ENCODE measurements at regions not wholly inside any gene's neighbourhood (a gene's known extent, or its start where the extent isn't known, plus 50 kb on each side); places are given as distances from the start of the nearest gene placed in this dataset.

GRCh38 chr13:73421310-73421912, 362.6 kb downstream of the KLF5 start:
- no peak for TF ChIP-seq CTCF (IDR thresholded peaks at IDR 0.05)
- peak; percentile 48 for DNase-seq
- Histone ChIP-seq H3K36me3 (no peaks in the 10 kb centered on the region), H3K9me3 (no peaks in the 10 kb centered on the region), H3K9ac (ENCODE audit: low read depth in 2 of 2, low read length in 2 of 2) (no peak overlapping the region), H3K27me3 (no peaks in the 10 kb centered on the region), H3K27ac (peak overlapping the region; percentile 5), H3K4me1 (no peaks in the 10 kb centered on the region), H3K4me3 (no peak overlapping the region)
- intact Hi-C loops (cut with DNase I): no loop called here

- H3K9me3 ChIP-seq: no peaks in the 10 kb centered on the region
- H3K9ac ChIP-seq (ENCODE audit: low read depth in 2 of 2, low read length in 2 of 2): no peak overlapping the region
- TF ChIP-seq CTCF (IDR thresholded peaks at IDR 0.05): no peak
- intact Hi-C loops (cut with DNase I): no loop called here
- DNase-seq: no peak
- H3K27ac ChIP-seq: no peak overlapping the region
- no peaks in the 10 kb centered on the region for H3K27me3 ChIP-seq
- no peak overlapping the region for H3K4me3 ChIP-seq
- H3K36me3 ChIP-seq: no peaks in the 10 kb centered on the region
- H3K4me1 ChIP-seq: no peaks in the 10 kb centered on the region
Measured at GRCh38 chr13:73419186-73419585, 360.4 kb downstream of the KLF5 start.

- no peak for DNase-seq
- Histone ChIP-seq H3K27ac (no peak overlapping the region), H3K4me3 (no peak overlapping the region), H3K9ac (ENCODE audit: low read depth in 2 of 2, low read length in 2 of 2) (no peak overlapping the region), H3K27me3 (no peaks in the 10 kb centered on the region), H3K36me3 (no peaks in the 10 kb centered on the region), H3K4me1 (no peaks in the 10 kb centered on the region), H3K9me3 (no peaks in the 10 kb centered on the region)
- no peak for TF ChIP-seq CTCF (IDR thresholded peaks at IDR 0.05)
- intact Hi-C loops (cut with DNase I): no loop called here
Measured at GRCh38 chr13:73417012-73417615, 358.3 kb downstream of the KLF5 start.

- intact Hi-C loops (cut with DNase I): no loop called here
- H3K27ac ChIP-seq: no peak overlapping the region
- no peaks in the 10 kb centered on the region for H3K36me3 ChIP-seq
- TF ChIP-seq CTCF (IDR thresholded peaks at IDR 0.05): no peak
- no peak for DNase-seq
- H3K27me3 ChIP-seq: no peaks in the 10 kb centered on the region
- no peaks in the 10 kb centered on the region for H3K9me3 ChIP-seq
- H3K9ac ChIP-seq (ENCODE audit: low read depth in 2 of 2, low read length in 2 of 2): no peak overlapping the region
- no peak overlapping the region for H3K4me3 ChIP-seq
- no peaks in the 10 kb centered on the region for H3K4me1 ChIP-seq
Measured at GRCh38 chr13:73416093-73416492, 357.3 kb downstream of the KLF5 start.

- no peak overlapping the region for H3K9ac ChIP-seq (ENCODE audit: low read depth in 2 of 2, low read length in 2 of 2)
- no peaks in the 10 kb centered on the region for H3K9me3 ChIP-seq
- no peak overlapping the region for H3K27ac ChIP-seq
- no peaks in the 10 kb centered on the region for H3K27me3 ChIP-seq
- TF ChIP-seq CTCF (IDR thresholded peaks at IDR 0.05): no peak
- H3K4me3 ChIP-seq: no peak overlapping the region
- H3K4me1 ChIP-seq: no peaks in the 10 kb centered on the region
- no peak for DNase-seq
- H3K36me3 ChIP-seq: no peaks in the 10 kb centered on the region
- intact Hi-C loops (cut with DNase I): no loop called here
Measured at GRCh38 chr13:73413656-73414055, 354.9 kb downstream of the KLF5 start.

Measured in colonic mucosa (tissue), 4 donors.